ENCODE measurements at regions not wholly inside any gene's neighbourhood (a gene's known extent, or its start where the extent isn't known, plus 50 kb on each side); places are given as distances from the start of the nearest gene placed in this dataset.

GRCh38 chr18:67159662-67160061 lies 356.9 kb downstream of the DSEL start:
- H3K4me1 ChIP-seq (ENCODE audit: control insufficient read depth in 1 of 2, low read depth in 2 of 2) = no peaks in the 10 kb centered on the region
- no peak for TF ChIP-seq CTCF (IDR thresholded peaks at IDR 0.05)
- ATAC-seq (ENCODE audit: insufficient number of reproducible peaks, low FRiP score, low read depth) (no peak), DNase-seq (ENCODE audit: low spot score) (no peak)
- no peak overlapping the region for H3K4me3 ChIP-seq
- no peaks in the 10 kb centered on the region for H3K9me3 ChIP-seq
- no peaks in the 10 kb centered on the region for H3K27me3 ChIP-seq (replicated peaks; ENCODE audit: insufficient read depth)
- H3K27ac ChIP-seq = no peak overlapping the region
- H3K36me3 ChIP-seq = no peaks in the 10 kb centered on the region

GRCh38 chr18:67154979-67155378 lies 361.5 kb downstream of the DSEL start:
- no peaks in the 10 kb centered on the region for H3K27me3 ChIP-seq (replicated peaks; ENCODE audit: insufficient read depth)
- DNase-seq (ENCODE audit: low spot score) (no peak), ATAC-seq (ENCODE audit: insufficient number of reproducible peaks, low FRiP score, low read depth) (no peak)
- no peaks in the 10 kb centered on the region for H3K9me3 ChIP-seq
- no peak overlapping the region for H3K27ac ChIP-seq
- H3K4me3 ChIP-seq = no peak overlapping the region
- H3K4me1 ChIP-seq (ENCODE audit: control insufficient read depth in 1 of 2, low read depth in 2 of 2) = no peaks in the 10 kb centered on the region
- no peaks in the 10 kb centered on the region for H3K36me3 ChIP-seq
- TF ChIP-seq CTCF (IDR thresholded peaks at IDR 0.05) = no peak

GRCh38 chr18:67151366-67151765 lies 365.2 kb downstream of the DSEL start:
- TF ChIP-seq CTCF (IDR thresholded peaks at IDR 0.05) = no peak
- DNase-seq (ENCODE audit: low spot score) (no peak), ATAC-seq (ENCODE audit: insufficient number of reproducible peaks, low FRiP score, low read depth) (no peak)
- no peak overlapping the region for H3K4me3 ChIP-seq
- H3K9me3 ChIP-seq = no peaks in the 10 kb centered on the region
- H3K27me3 ChIP-seq (replicated peaks; ENCODE audit: insufficient read depth) = no peaks in the 10 kb centered on the region
- H3K4me1 ChIP-seq (ENCODE audit: control insufficient read depth in 1 of 2, low read depth in 2 of 2) = no peaks in the 10 kb centered on the region
- no peaks in the 10 kb centered on the region for H3K36me3 ChIP-seq
- H3K27ac ChIP-seq = no peak overlapping the region

- H3K4me1 ChIP-seq (ENCODE audit: control insufficient read depth in 1 of 2, low read depth in 2 of 2) = no peaks in the 10 kb centered on the region
- H3K27me3 ChIP-seq (replicated peaks; ENCODE audit: insufficient read depth) = no peaks in the 10 kb centered on the region
- DNase-seq (ENCODE audit: low spot score) = no peak
- H3K9me3 ChIP-seq = no peaks in the 10 kb centered on the region
- no peak overlapping the region for H3K27ac ChIP-seq
- no peak for TF ChIP-seq CTCF (IDR thresholded peaks at IDR 0.05)
- ATAC-seq (ENCODE audit: insufficient number of reproducible peaks, low FRiP score, low read depth) = no peak
- no peaks in the 10 kb centered on the region for H3K36me3 ChIP-seq
- no peak overlapping the region for H3K4me3 ChIP-seq
Observed at GRCh38 chr18:67145586-67146292, 370.8 kb downstream of the DSEL start.

- Histone ChIP-seq H3K9me3 (no peaks in the 10 kb centered on the region), H3K27ac (no peak overlapping the region), H3K36me3 (no peaks in the 10 kb centered on the region), H3K4me3 (no peak overlapping the region), H3K4me1 (ENCODE audit: control insufficient read depth in 1 of 2, low read depth in 2 of 2) (no peaks in the 10 kb centered on the region), H3K27me3 (replicated peaks; ENCODE audit: insufficient read depth) (no peaks in the 10 kb centered on the region)
- no peak for TF ChIP-seq CTCF (IDR thresholded peaks at IDR 0.05)
- ATAC-seq (ENCODE audit: insufficient number of reproducible peaks, low FRiP score, low read depth) (no peak), DNase-seq (ENCODE audit: low spot score) (no peak)
Observed at GRCh38 chr18:67144329-67144728, 372.2 kb downstream of the DSEL start.

All from thoracic aorta (tissue), 2 donors.